ENCODE measurements at regions not wholly inside any gene's neighbourhood (a gene's known extent, or its start where the extent isn't known, plus 50 kb on each side); places are given as distances from the start of the nearest gene placed in this dataset.

DNA sequence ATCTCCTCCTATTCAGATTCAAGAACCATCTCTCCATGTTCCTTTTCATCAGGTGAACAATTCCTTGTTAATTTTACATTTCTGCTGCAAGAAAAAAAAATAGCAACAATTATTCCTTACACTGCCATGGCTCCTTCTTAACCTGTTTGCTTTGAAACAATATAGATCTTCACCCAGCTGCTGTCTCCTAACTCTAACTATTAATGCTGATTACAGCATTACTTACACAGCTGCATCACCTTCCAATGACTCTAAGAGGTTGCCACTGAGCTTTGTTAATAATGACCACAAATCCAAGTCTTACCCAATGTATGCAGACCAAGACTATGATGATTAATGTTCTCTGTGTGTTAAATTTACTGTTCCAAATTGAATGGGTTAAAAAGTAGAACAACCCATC, 541.4 kb downstream of the TOX3 start:
- Histone ChIP-seq H3K27ac (replicated peaks) (no peak overlapping the region), H3K27me3 (ENCODE audit: insufficient read depth, poor library complexity, severe bottlenecking) (no peaks in the 10 kb centered on the region), H3K4me3 (replicated peaks; ENCODE audit: insufficient read depth, low read length) (no peak overlapping the region)
- DNase-seq (ENCODE audit: low read depth in 1 of 2, low spot score in 1 of 2): no peak
- TF ChIP-seq CTCF (IDR thresholded peaks at IDR 0.05; ENCODE audit: insufficient read depth, low read length): no peak
- no peak for TF ChIP-seq GABPA (IDR thresholded peaks at IDR 0.05; ENCODE audit: low read depth)
- TF ChIP-seq, protein P1, sequence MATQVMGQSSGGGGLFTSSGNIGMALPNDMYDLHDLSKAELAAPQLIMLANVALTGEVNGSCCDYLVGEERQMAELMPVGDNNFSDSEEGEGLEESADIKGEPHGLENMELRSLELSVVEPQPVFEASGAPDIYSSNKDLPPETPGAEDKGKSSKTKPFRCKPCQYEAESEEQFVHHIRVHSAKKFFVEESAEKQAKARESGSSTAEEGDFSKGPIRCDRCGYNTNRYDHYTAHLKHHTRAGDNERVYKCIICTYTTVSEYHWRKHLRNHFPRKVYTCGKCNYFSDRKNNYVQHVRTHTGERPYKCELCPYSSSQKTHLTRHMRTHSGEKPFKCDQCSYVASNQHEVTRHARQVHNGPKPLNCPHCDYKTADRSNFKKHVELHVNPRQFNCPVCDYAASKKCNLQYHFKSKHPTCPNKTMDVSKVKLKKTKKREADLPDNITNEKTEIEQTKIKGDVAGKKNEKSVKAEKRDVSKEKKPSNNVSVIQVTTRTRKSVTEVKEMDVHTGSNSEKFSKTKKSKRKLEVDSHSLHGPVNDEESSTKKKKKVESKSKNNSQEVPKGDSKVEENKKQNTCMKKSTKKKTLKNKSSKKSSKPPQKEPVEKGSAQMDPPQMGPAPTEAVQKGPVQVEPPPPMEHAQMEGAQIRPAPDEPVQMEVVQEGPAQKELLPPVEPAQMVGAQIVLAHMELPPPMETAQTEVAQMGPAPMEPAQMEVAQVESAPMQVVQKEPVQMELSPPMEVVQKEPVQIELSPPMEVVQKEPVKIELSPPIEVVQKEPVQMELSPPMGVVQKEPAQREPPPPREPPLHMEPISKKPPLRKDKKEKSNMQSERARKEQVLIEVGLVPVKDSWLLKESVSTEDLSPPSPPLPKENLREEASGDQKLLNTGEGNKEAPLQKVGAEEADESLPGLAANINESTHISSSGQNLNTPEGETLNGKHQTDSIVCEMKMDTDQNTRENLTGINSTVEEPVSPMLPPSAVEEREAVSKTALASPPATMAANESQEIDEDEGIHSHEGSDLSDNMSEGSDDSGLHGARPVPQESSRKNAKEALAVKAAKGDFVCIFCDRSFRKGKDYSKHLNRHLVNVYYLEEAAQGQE (IDR thresholded peaks at IDR 0.05; ENCODE audit: insufficient replicate concordance, low read depth): no peak
- TF ChIP-seq POLR2AphosphoS5 (IDR thresholded peaks at IDR 0.05; ENCODE audit: low read depth): no peak
- TF ChIP-seq SPI1 (IDR thresholded peaks at IDR 0.05; ENCODE audit: borderline replicate concordance, low read depth): no peak

DNA sequence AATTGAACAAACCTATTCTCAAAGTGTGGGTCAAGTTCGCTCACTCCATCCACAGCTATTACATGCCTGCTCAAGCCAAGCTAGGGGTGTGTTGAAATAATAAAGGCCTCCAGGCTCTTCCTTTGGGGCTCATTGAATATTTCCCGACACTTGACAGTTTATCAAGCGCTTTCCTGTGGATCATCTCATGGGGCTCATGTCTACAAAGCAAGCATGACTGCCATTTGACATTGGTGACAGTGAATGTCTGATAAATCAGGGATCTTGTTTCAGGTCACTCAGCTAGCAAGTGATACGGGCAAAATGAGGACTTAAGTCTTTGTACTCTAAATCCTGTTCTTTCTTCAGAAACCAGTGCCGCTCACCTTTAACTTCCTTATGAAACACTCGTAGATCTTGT, 542.6 kb downstream of the TOX3 start:
- no peak overlapping the region for H3K4me3 ChIP-seq (replicated peaks; ENCODE audit: insufficient read depth, low read length)
- DNase-seq (ENCODE audit: low read depth in 1 of 2, low spot score in 1 of 2): no peak
- TF ChIP-seq POLR2AphosphoS5 (IDR thresholded peaks at IDR 0.05; ENCODE audit: low read depth): no peak
- no peaks in the 10 kb centered on the region for H3K27me3 ChIP-seq (ENCODE audit: insufficient read depth, poor library complexity, severe bottlenecking)
- H3K27ac ChIP-seq (replicated peaks): no peak overlapping the region

GRCh38 chr16:52002026-52002425, 544.9 kb downstream of the TOX3 start:
- Histone ChIP-seq H3K27ac (replicated peaks) (no peak overlapping the region), H3K4me3 (replicated peaks; ENCODE audit: insufficient read depth, low read length) (no peak overlapping the region), H3K27me3 (ENCODE audit: insufficient read depth, poor library complexity, severe bottlenecking) (no peaks in the 10 kb centered on the region)
- no peak for TF ChIP-seq POLR2AphosphoS5 (IDR thresholded peaks at IDR 0.05; ENCODE audit: low read depth)
- DNase-seq (ENCODE audit: low read depth in 1 of 2, low spot score in 1 of 2): no peak

GRCh38 chr16:51996516-51996915, 550.4 kb downstream of the TOX3 start:
- DNase-seq (ENCODE audit: low read depth in 1 of 2, low spot score in 1 of 2): no peak
- H3K4me3 ChIP-seq (replicated peaks; ENCODE audit: insufficient read depth, low read length): no peak overlapping the region
- H3K27me3 ChIP-seq (ENCODE audit: insufficient read depth, poor library complexity, severe bottlenecking): no peaks in the 10 kb centered on the region
- TF ChIP-seq, protein P1 (IDR thresholded peaks at IDR 0.05; ENCODE audit: insufficient replicate concordance, low read depth): no peak
- no peak for TF ChIP-seq GABPA (IDR thresholded peaks at IDR 0.05; ENCODE audit: low read depth)
- no peak for TF ChIP-seq CTCF (IDR thresholded peaks at IDR 0.05; ENCODE audit: insufficient read depth, low read length)
- TF ChIP-seq POLR2AphosphoS5 (IDR thresholded peaks at IDR 0.05; ENCODE audit: low read depth): no peak
- TF ChIP-seq SPI1 (IDR thresholded peaks at IDR 0.05; ENCODE audit: borderline replicate concordance, low read depth): no peak
- no peak overlapping the region for H3K27ac ChIP-seq (replicated peaks)

DNA sequence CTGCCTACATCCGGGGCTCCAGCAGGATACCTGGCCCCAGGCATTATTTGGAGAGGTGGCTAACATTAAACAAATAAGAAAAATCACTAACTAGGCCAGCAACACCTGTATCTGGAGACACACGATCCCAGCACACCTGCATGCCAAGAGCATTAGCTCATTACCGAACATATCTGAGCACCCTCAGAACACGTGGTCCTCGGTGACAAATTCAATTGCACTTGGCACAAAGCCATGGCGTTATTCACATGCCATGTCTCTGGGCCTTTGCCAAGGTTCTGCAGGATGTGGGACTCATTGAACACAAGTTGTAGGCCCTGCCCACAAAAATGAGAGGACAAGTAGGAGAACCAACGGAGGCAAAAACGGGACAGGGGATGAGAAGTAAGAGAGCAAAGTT, 552.3 kb downstream of the TOX3 start:
- Histone ChIP-seq H3K4me3 (replicated peaks; ENCODE audit: insufficient read depth, low read length) (no peak overlapping the region), H3K27ac (replicated peaks) (no peak overlapping the region), H3K27me3 (ENCODE audit: insufficient read depth, poor library complexity, severe bottlenecking) (no peaks in the 10 kb centered on the region)
- TF ChIP-seq POLR2AphosphoS5 (IDR thresholded peaks at IDR 0.05; ENCODE audit: low read depth) (no peak), GABPA (IDR thresholded peaks at IDR 0.05; ENCODE audit: low read depth) (no peak), CTCF (IDR thresholded peaks at IDR 0.05; ENCODE audit: insufficient read depth, low read length) (no peak), SPI1 (IDR thresholded peaks at IDR 0.05; ENCODE audit: borderline replicate concordance, low read depth) (no peak)
- TF ChIP-seq, protein P1 (IDR thresholded peaks at IDR 0.05; ENCODE audit: insufficient replicate concordance, low read depth): no peak
- DNase-seq (ENCODE audit: low read depth in 1 of 2, low spot score in 1 of 2): no peak

Data from HL-60 (cell line).